ENCODE measurements at regions not wholly inside any gene's neighbourhood (a gene's known extent, or its start where the extent isn't known, plus 50 kb on each side); places are given as distances from the start of the nearest gene placed in this dataset.
A peak's percentile ranks its signal among the peaks of the same experiment; 100 is the strongest.
"Not testable (repeated sequence)": the region's sequence is repeated elsewhere in the genome, so short reads cannot be mapped to it uniquely, and the experiment has no call there.

- DNase-seq: no peak
- Mint-ChIP-seq H3K36me3 (no peaks in the 10 kb centered on the region), H3K27me3 (no peaks in the 10 kb centered on the region), H3K4me3 (no peak overlapping the region), H3K4me1 (no peaks in the 10 kb centered on the region), H3K27ac (no peak overlapping the region), H3K9me3 (no peaks in the 10 kb centered on the region)
- CTCF ChIA-PET: no interaction called here
Observed at GRCh38 chr18:57895182-57895581, 92.1 kb upstream of the ATP8B1 start.

- no peak overlapping the region for H3K4me3 Mint-ChIP-seq
- no peak for DNase-seq
Observed at GRCh38 chr18:57891707-57892391, 88.7 kb upstream of the ATP8B1 start.

GRCh38 chr18:57890266-57890665, 87.2 kb upstream of the ATP8B1 start:
- Mint-ChIP-seq H3K36me3 (no peaks in the 10 kb centered on the region), H3K4me3 (no peak overlapping the region), H3K27me3 (no peaks in the 10 kb centered on the region), H3K4me1 (no peaks in the 10 kb centered on the region), H3K27ac (no peak overlapping the region), H3K9me3 (no peaks in the 10 kb centered on the region)
- CTCF ChIA-PET: interaction anchor here (2.2 kb wide), 1 partner anchor 8 kb away, joined by 7 read pairs; no protein-coding TSS in a partner anchor
- no peak for DNase-seq

More at GRCh38 chr18:57891707-57892391, 88.7 kb upstream of the ATP8B1 start:
- Mint-ChIP-seq H3K4me1 (no peaks in the 10 kb centered on the region), H3K9me3 (no peaks in the 10 kb centered on the region), H3K27ac (no peak overlapping the region), H3K27me3 (no peaks in the 10 kb centered on the region), H3K36me3 (no peaks in the 10 kb centered on the region)
- CTCF ChIA-PET: interaction anchor here (2.2 kb wide), 1 partner anchor 10 kb away, joined by 7 read pairs; no protein-coding TSS in a partner anchor

- no peak overlapping the region for H3K4me3 Mint-ChIP-seq
- H3K4me1 Mint-ChIP-seq: no peaks in the 10 kb centered on the region
- H3K27ac Mint-ChIP-seq: no peak overlapping the region
- H3K36me3 Mint-ChIP-seq: no peaks in the 10 kb centered on the region
- H3K27me3 Mint-ChIP-seq: no peaks in the 10 kb centered on the region
- no peaks in the 10 kb centered on the region for H3K9me3 Mint-ChIP-seq
- CTCF ChIA-PET: interaction anchor here (2.2 kb wide), 1 partner anchor 8 kb away, joined by 7 read pairs; no protein-coding TSS in a partner anchor
- no peak for DNase-seq
Observed at GRCh38 chr18:57889841-57890240, 86.7 kb upstream of the ATP8B1 start.

GRCh38 chr18:57887543-57888383, 84.6 kb upstream of the ATP8B1 start:
- Mint-ChIP-seq H3K36me3 (no peaks in the 10 kb centered on the region), H3K27ac (no peak overlapping the region), H3K4me3 (no peak overlapping the region), H3K4me1 (no peaks in the 10 kb centered on the region), H3K9me3 (no peaks in the 10 kb centered on the region), H3K27me3 (no peaks in the 10 kb centered on the region)
- CTCF ChIA-PET: no interaction called here
- no peak for DNase-seq

- Mint-ChIP-seq H3K27me3 (peaks cover 4% of the 10 kb centered on the region), H3K9me3 (no peaks in the 10 kb centered on the region), H3K4me3 (no peak overlapping the region), H3K27ac (no peak overlapping the region), H3K4me1 (no peaks in the 10 kb centered on the region), H3K36me3 (no peaks in the 10 kb centered on the region)
- DNase-seq: no peak
- CTCF ChIA-PET: no interaction called here
Observed at GRCh38 chr18:57885931-57886330, 82.8 kb upstream of the ATP8B1 start.

- CTCF ChIA-PET: interaction anchor here (0.8 to 1.9 kb wide), 24 partner anchors 8 to 439 kb away, joined by 3 to 17 read pairs (median 4); partner anchors contain the start of gene NEDD4L
- Mint-ChIP-seq H3K27me3 (peaks cover 4% of the 10 kb centered on the region), H3K4me1 (no peaks in the 10 kb centered on the region), H3K9me3 (peaks cover 4% of the 10 kb centered on the region), H3K4me3 (no peak overlapping the region), H3K36me3 (no peaks in the 10 kb centered on the region), H3K27ac (no peak overlapping the region)
- DNase-seq: no peak
Observed at GRCh38 chr18:57882465-57882864, 79.3 kb upstream of the ATP8B1 start.

- peak; percentile 62 for DNase-seq
- Mint-ChIP-seq H3K9me3 (peaks cover 4% of the 10 kb centered on the region), H3K36me3 (no peaks in the 10 kb centered on the region), H3K4me1 (no peaks in the 10 kb centered on the region), H3K27me3 (peaks cover 4% of the 10 kb centered on the region), H3K4me3 (no peak overlapping the region), H3K27ac (no peak overlapping the region)
- CTCF ChIA-PET: interaction anchor here (0.6 to 1.9 kb wide), 25 partner anchors 9 to 440 kb away, joined by 3 to 17 read pairs (median 3); partner anchors contain the start of gene NEDD4L
Observed at GRCh38 chr18:57881818-57882413, 78.8 kb upstream of the ATP8B1 start.

- H3K4me1 Mint-ChIP-seq, H3K9me3 Mint-ChIP-seq, H3K4me3 Mint-ChIP-seq, H3K27ac Mint-ChIP-seq, CTCF ChIA-PET, H3K36me3 Mint-ChIP-seq, DNase-seq, H3K27me3 Mint-ChIP-seq: not testable (repeated sequence)
Observed at GRCh38 chr18:57879924-57880323, 76.8 kb upstream of the ATP8B1 start.

- H3K36me3 Mint-ChIP-seq: peaks cover 2% of the 10 kb centered on the region
- no peaks in the 10 kb centered on the region for H3K4me1 Mint-ChIP-seq
- H3K27ac Mint-ChIP-seq: no peak overlapping the region
- no peak overlapping the region for H3K4me3 Mint-ChIP-seq
- H3K27me3 Mint-ChIP-seq: peaks cover 11% of the 10 kb centered on the region
- no peak for DNase-seq
- CTCF ChIA-PET: interaction anchor here (0.6 to 1.9 kb wide), 2 partner anchors 13 to 14 kb away, joined by 4 to 6 read pairs; no protein-coding TSS in a partner anchor
- H3K9me3 Mint-ChIP-seq: peaks cover 14% of the 10 kb centered on the region
Observed at GRCh38 chr18:57869221-57869620, 66.1 kb upstream of the ATP8B1 start.

- Mint-ChIP-seq H3K9me3 (no peaks in the 10 kb centered on the region), H3K27ac (no peak overlapping the region), H3K4me3 (no peak overlapping the region), H3K27me3 (peaks cover 9% of the 10 kb centered on the region), H3K36me3 (no peaks in the 10 kb centered on the region), H3K4me1 (no peaks in the 10 kb centered on the region)
- CTCF ChIA-PET: no interaction called here
- DNase-seq: no peak
Observed at GRCh38 chr18:57866355-57866754, 63.2 kb upstream of the ATP8B1 start.

GRCh38 chr18:57864615-57865121, 61.6 kb upstream of the ATP8B1 start:
- Mint-ChIP-seq H3K27ac (no peak overlapping the region), H3K36me3 (no peaks in the 10 kb centered on the region), H3K9me3 (no peaks in the 10 kb centered on the region), H3K4me3 (no peak overlapping the region), H3K27me3 (peaks cover 9% of the 10 kb centered on the region), H3K4me1 (no peaks in the 10 kb centered on the region)
- DNase-seq: no peak
- CTCF ChIA-PET: interaction anchor here (1.1 kb wide), 1 partner anchor 18 kb away, joined by 3 read pairs; no protein-coding TSS in a partner anchor

- no peak for DNase-seq
- H3K27ac Mint-ChIP-seq: no peak overlapping the region
- H3K4me3 Mint-ChIP-seq: no peak overlapping the region
- no peaks in the 10 kb centered on the region for H3K36me3 Mint-ChIP-seq
- CTCF ChIA-PET: interaction anchor here (1.1 kb wide), 1 partner anchor 19 kb away, joined by 3 read pairs; no protein-coding TSS in a partner anchor
- H3K4me1 Mint-ChIP-seq: no peaks in the 10 kb centered on the region
- H3K27me3 Mint-ChIP-seq: peaks cover 9% of the 10 kb centered on the region
- H3K9me3 Mint-ChIP-seq: no peaks in the 10 kb centered on the region
Observed at GRCh38 chr18:57863706-57864105, 60.6 kb upstream of the ATP8B1 start.

- Mint-ChIP-seq H3K27ac (no peak overlapping the region), H3K36me3 (no peaks in the 10 kb centered on the region), H3K27me3 (peaks cover 3% of the 10 kb centered on the region), H3K4me1 (no peaks in the 10 kb centered on the region), H3K4me3 (no peak overlapping the region), H3K9me3 (no peaks in the 10 kb centered on the region)
- CTCF ChIA-PET: interaction anchor here (1.0 to 1.2 kb wide), 6 partner anchors 9 to 228 kb away, joined by 3 to 4 read pairs (median 3); no protein-coding TSS in a partner anchor
- no peak for DNase-seq
Observed at GRCh38 chr18:57859314-57859713, 56.2 kb upstream of the ATP8B1 start.
